ENCODE measurements at regions not wholly inside any gene's neighbourhood (a gene's known extent, or its start where the extent isn't known, plus 50 kb on each side); places are given as distances from the start of the nearest gene placed in this dataset.

- Histone ChIP-seq H3K9me3 (no peaks in the 10 kb centered on the region), H3K4me1 (ENCODE audit: control insufficient read depth in 1 of 2, low read depth in 2 of 2) (no peaks in the 10 kb centered on the region), H3K36me3 (no peaks in the 10 kb centered on the region), H3K27me3 (replicated peaks; ENCODE audit: insufficient read depth) (no peaks in the 10 kb centered on the region), H3K4me3 (no peak overlapping the region), H3K27ac (no peak overlapping the region)
- DNase-seq (ENCODE audit: low spot score), result no peak
- no peak for ATAC-seq (ENCODE audit: insufficient number of reproducible peaks, low FRiP score, low read depth)
- TF ChIP-seq CTCF (IDR thresholded peaks at IDR 0.05), result no peak
Observed at GRCh38 chr4:129908117-129908516, 812.2 kb downstream of the C4orf33 start.

GRCh38 chr4:129916991-129917390, 821.0 kb downstream of the C4orf33 start:
- Histone ChIP-seq H3K27ac (no peak overlapping the region), H3K9me3 (no peaks in the 10 kb centered on the region), H3K36me3 (no peaks in the 10 kb centered on the region), H3K4me3 (no peak overlapping the region), H3K27me3 (replicated peaks; ENCODE audit: insufficient read depth) (no peaks in the 10 kb centered on the region), H3K4me1 (ENCODE audit: control insufficient read depth in 1 of 2, low read depth in 2 of 2) (no peaks in the 10 kb centered on the region)
- ATAC-seq (ENCODE audit: insufficient number of reproducible peaks, low FRiP score, low read depth) (no peak), DNase-seq (ENCODE audit: low spot score) (no peak)
- no peak for TF ChIP-seq CTCF (IDR thresholded peaks at IDR 0.05)

DNA sequence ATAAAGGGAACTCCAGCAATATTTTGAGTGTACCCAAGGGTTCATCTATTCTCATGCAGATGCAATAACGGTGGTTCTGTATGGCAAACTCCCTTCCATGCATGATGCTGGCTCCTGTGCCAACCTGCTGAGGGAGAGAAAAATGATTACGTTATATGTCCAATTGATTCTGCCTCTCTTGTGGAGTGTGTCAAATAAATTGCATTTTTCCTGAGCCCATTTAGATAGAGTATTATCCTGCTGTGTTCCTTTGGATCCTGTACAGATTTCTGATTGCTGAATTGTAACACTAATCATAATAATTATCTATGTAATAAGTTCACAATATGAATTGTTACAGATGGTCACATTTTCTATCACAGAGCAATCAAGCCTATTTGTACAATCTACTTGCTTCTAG, 821.7 kb downstream of the C4orf33 start:
- Histone ChIP-seq H3K27ac (no peak overlapping the region), H3K9me3 (no peaks in the 10 kb centered on the region), H3K4me1 (ENCODE audit: control insufficient read depth in 1 of 2, low read depth in 2 of 2) (no peaks in the 10 kb centered on the region), H3K27me3 (replicated peaks; ENCODE audit: insufficient read depth) (no peaks in the 10 kb centered on the region), H3K4me3 (no peak overlapping the region), H3K36me3 (no peaks in the 10 kb centered on the region)
- no peak for TF ChIP-seq CTCF (IDR thresholded peaks at IDR 0.05)
- ATAC-seq (ENCODE audit: insufficient number of reproducible peaks, low FRiP score, low read depth), result no peak
- DNase-seq (ENCODE audit: low spot score), result no peak

- TF ChIP-seq CTCF (IDR thresholded peaks at IDR 0.05), result no peak
Observed at GRCh38 chr4:129926936-129927335, 831.0 kb downstream of the C4orf33 start.

GRCh38 chr4:129929052-129929451, 833.1 kb downstream of the C4orf33 start:
- Histone ChIP-seq H3K27me3 (replicated peaks; ENCODE audit: insufficient read depth) (no peaks in the 10 kb centered on the region), H3K4me3 (no peak overlapping the region), H3K36me3 (no peaks in the 10 kb centered on the region), H3K27ac (no peak overlapping the region), H3K4me1 (ENCODE audit: control insufficient read depth in 1 of 2, low read depth in 2 of 2) (no peaks in the 10 kb centered on the region), H3K9me3 (no peaks in the 10 kb centered on the region)
- no peak for TF ChIP-seq CTCF (IDR thresholded peaks at IDR 0.05)
- no peak for DNase-seq (ENCODE audit: low spot score)
- ATAC-seq (ENCODE audit: insufficient number of reproducible peaks, low FRiP score, low read depth), result no peak

More at GRCh38 chr4:129926936-129927335, 831.0 kb downstream of the C4orf33 start:
- no peaks in the 10 kb centered on the region for H3K9me3 ChIP-seq
- no peak overlapping the region for H3K27ac ChIP-seq
- no peak for ATAC-seq (ENCODE audit: insufficient number of reproducible peaks, low FRiP score, low read depth)
- H3K4me3 ChIP-seq, result no peak overlapping the region
- H3K27me3 ChIP-seq (replicated peaks; ENCODE audit: insufficient read depth), result no peaks in the 10 kb centered on the region
- no peak for DNase-seq (ENCODE audit: low spot score)
- no peaks in the 10 kb centered on the region for H3K36me3 ChIP-seq
- no peaks in the 10 kb centered on the region for H3K4me1 ChIP-seq (ENCODE audit: control insufficient read depth in 1 of 2, low read depth in 2 of 2)

Data from thoracic aorta (tissue), 2 donors.